OCI-LY3 (cell line): ENCODE measurements at regions not wholly inside any gene's neighbourhood (a gene's known extent, or its start where the extent isn't known, plus 50 kb on each side); places are given as distances from the start of the nearest gene placed in this dataset.

Experiments used
- EZH2phosphoT487 ChIP-seq: fragments of 200-600 bp; shearing (Covaris generic); IDR thresholded peaks from 2 replicates; pipeline ENCODE4 v1.6.1; 2018; ENCODE audit warnings: antibody characterized with exemption, mixed run types, low read depth
- TF ChIP-seq, protein P1 (sequence below): fragments of 200-600, 300-600 bp; sonication (generic); IDR thresholded peaks from 2 replicates; pipeline ENCODE4 v1.5.1; 2014; ENCODE audit warnings: antibody characterized with exemption, low read length, low read depth

DNA sequence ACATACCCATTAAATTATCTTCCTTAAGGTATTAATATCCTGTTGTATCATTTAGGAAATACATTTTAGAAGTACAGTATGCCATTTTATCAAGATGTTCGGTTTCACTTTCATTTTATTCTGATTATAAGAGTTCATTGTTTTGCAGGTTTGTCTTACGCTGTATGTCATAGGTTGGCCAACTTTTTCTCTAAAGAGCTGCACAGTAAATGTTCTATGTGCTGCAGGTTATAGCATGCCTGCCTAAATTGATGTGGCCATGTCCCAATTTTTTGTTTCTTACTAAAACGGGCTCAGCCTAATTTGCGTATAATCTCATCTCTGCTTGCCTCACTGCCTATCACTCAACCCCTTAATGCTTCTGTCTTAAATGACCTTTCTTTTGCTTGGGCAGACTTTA is 126.4 kb downstream of the USP22 start:
- TF ChIP-seq, protein P1, sequence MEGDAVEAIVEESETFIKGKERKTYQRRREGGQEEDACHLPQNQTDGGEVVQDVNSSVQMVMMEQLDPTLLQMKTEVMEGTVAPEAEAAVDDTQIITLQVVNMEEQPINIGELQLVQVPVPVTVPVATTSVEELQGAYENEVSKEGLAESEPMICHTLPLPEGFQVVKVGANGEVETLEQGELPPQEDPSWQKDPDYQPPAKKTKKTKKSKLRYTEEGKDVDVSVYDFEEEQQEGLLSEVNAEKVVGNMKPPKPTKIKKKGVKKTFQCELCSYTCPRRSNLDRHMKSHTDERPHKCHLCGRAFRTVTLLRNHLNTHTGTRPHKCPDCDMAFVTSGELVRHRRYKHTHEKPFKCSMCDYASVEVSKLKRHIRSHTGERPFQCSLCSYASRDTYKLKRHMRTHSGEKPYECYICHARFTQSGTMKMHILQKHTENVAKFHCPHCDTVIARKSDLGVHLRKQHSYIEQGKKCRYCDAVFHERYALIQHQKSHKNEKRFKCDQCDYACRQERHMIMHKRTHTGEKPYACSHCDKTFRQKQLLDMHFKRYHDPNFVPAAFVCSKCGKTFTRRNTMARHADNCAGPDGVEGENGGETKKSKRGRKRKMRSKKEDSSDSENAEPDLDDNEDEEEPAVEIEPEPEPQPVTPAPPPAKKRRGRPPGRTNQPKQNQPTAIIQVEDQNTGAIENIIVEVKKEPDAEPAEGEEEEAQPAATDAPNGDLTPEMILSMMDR = no peak
- no peak for TF ChIP-seq EZH2phosphoT487
